Peyer's patch (tissue), 4 donors: ENCODE measurements at regions not wholly inside any gene's neighbourhood (a gene's known extent, or its start where the extent isn't known, plus 50 kb on each side); places are given as distances from the start of the nearest gene placed in this dataset.

Experiments
- CTCF ChIP-seq, 6 experiments: fragments of 450-650 bp in 4 of 6; fragments of 200-600 bp in 2 of 6; sonication (generic) in 1 of 6; IDR thresholded peaks; one replicate each; pipeline ENCODE4 v1.5.1; 2017 to 2019; ENCODE audit warnings: antibody characterized with exemption in 6 of 6, mild to moderate bottlenecking in 3 of 6, moderate library complexity in 1 of 6
- POLR2A ChIP-seq, 2 donors: fragments of 450-650 bp; IDR thresholded peaks; one replicate each; pipeline ENCODE4 v1.5.1; 2017; ENCODE audit warnings: antibody characterized with exemption in 2 of 2, mild to moderate bottlenecking in 2 of 2, moderate library complexity in 2 of 2

GRCh38 chr6:15027472-15027871, 218.4 kb upstream of the JARID2 start:
- no peak for TF ChIP-seq POLR2A (IDR thresholded peaks at IDR 0.05)
- no peak for TF ChIP-seq CTCF (IDR thresholded peaks at IDR 0.05)
